Fibroblast of mammary gland (primary cell): ENCODE measurements at regions not wholly inside any gene's neighbourhood (a gene's known extent, or its start where the extent isn't known, plus 50 kb on each side); places are given as distances from the start of the nearest gene placed in this dataset.

Experiments
- DNase-seq: peaks from one replicate; pipeline ENCODE4 v3.0.0-alpha.2; 2010; ENCODE audit warnings: low read depth
- H3K4me3 ChIP-seq: 2 replicates; pipeline ENCODE4 v1.5.1; 2011; ENCODE audit warnings: low read depth, mild to moderate bottlenecking, low read length, moderate library complexity; ENCODE audit not compliant: control insufficient read depth
- TF ChIP-seq, protein P1 (sequence below): conservative IDR thresholded peaks from 2 replicates; pipeline ENCODE4 v1.5.1; 2011; ENCODE audit warnings: low read depth, low read length, inconsistent platforms; ENCODE audit not compliant: control insufficient read depth, insufficient read depth

DNA sequence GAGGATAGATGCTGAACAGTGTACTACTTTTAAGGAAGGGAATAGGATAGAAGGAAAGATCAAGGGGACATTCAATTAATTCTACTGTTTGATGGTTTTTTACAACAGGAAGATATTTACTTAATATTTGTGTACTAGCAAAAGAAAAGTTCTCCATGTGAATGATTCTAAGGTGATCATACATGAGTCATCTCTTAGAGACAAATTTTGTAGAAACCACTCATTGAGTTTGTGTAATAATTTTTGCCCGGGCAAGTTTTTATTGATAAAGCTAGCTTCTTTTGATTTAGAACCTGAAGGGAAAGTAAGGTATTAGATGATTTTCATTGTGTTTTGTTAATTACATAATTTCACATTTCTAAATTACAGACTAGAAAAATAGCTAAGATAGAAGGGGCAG is 172.8 kb upstream of the PSMD7 start:
- TF ChIP-seq, protein P1, sequence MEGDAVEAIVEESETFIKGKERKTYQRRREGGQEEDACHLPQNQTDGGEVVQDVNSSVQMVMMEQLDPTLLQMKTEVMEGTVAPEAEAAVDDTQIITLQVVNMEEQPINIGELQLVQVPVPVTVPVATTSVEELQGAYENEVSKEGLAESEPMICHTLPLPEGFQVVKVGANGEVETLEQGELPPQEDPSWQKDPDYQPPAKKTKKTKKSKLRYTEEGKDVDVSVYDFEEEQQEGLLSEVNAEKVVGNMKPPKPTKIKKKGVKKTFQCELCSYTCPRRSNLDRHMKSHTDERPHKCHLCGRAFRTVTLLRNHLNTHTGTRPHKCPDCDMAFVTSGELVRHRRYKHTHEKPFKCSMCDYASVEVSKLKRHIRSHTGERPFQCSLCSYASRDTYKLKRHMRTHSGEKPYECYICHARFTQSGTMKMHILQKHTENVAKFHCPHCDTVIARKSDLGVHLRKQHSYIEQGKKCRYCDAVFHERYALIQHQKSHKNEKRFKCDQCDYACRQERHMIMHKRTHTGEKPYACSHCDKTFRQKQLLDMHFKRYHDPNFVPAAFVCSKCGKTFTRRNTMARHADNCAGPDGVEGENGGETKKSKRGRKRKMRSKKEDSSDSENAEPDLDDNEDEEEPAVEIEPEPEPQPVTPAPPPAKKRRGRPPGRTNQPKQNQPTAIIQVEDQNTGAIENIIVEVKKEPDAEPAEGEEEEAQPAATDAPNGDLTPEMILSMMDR = no peak
- H3K4me3 ChIP-seq = no peak overlapping the region
- no peak for DNase-seq

- H3K4me3 ChIP-seq = no peak overlapping the region
- TF ChIP-seq, protein P1 = no peak
- no peak for DNase-seq
Observed at GRCh38 chr16:74123195-74123594, 173.4 kb upstream of the PSMD7 start.

- no peak for DNase-seq
- H3K4me3 ChIP-seq = no peak overlapping the region
- TF ChIP-seq, protein P1 = no peak
Observed at GRCh38 chr16:74117798-74118197, 178.8 kb upstream of the PSMD7 start.

DNA sequence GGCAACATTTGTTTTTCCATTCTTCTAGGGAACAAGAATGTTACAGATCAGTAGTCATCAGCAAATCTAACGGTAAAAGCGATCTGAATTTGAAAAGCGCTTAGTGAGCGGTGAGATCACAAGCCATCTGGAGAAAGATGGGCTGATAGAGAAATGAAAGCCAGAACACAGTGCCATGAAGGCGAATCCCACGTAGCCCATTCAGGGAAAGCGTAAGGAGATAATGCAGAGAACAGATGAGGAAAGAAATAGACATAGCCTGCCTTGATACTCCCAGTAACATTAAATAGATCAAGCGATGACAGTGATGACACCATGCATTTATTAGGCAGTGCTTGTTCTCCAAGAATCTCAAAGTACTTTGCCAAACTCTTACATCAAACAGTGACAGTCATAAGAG is 183.1 kb upstream of the PSMD7 start:
- no peak for DNase-seq
- TF ChIP-seq, protein P1 = no peak
- no peak overlapping the region for H3K4me3 ChIP-seq

DNA sequence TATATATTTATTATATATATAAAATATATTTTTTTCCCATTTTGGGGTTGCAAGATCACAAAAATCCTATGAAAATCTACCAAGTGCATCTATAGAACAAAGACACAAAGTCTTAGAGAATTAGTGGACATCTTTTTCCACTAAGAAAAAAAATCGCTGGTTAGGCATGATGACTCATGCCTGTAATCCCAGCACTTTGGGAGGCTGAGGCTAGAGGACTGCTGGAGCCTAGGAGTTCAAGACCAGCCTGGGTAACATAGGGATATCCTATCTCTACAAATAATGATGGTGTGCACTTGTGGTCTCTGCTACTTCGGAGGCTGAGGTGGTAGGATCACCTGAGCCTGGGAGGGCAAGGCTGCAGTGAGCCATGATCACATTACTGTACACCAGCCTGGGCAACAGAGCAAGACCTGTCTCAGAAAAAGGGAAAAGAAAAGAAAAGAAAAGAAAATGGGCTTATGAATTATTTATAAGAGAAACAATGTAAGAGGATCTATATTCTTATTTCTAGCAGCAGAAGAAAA is 185.1 kb upstream of the PSMD7 start:
- H3K4me3 ChIP-seq = no peak overlapping the region
- TF ChIP-seq, protein P1 = no peak
- no peak for DNase-seq

DNA sequence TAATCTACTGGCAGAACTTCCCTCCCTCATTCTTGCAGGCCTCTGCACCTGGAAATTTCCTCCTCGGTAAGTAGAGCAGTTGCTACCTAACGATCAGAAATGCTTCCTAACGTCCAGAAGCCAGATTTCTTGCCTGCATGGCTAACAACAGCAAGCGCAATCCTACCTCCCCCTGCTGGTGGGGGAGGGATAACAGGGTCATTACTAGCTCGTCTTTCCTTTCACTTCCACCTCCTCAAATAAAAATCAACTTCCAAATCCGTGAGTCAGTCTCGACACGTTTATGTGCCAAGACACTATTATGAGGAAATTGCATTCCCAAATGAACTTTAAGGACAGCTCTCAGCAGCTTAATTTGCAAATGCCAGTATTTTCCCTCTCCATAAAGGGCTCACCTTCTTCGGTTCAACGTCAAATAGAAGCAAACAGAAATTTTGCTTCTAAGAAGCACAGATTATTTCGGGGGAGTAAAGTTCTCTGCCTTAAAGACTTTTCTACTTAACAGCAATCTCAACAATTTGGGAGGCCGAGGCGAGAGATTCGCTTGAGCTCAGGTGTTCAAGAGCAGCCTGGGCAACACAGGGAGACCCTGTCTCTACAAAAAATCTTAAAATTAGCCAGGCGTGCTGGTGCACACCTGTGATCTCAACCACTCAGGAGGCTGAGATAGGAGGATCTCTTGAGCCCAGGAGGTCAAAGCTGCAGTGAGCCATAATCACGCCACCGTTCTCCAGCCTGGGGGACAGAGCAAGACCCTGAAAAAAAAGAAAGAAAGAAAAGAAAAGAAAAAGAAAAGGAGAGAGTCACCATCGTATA is 188.6 kb upstream of the PSMD7 start:
- DNase-seq = peak; percentile 33
- H3K4me3 ChIP-seq = no peak overlapping the region
- TF ChIP-seq, protein P1 = peak; percentile 59

- DNase-seq = no peak
- H3K4me3 ChIP-seq = no peak overlapping the region
- TF ChIP-seq, protein P1 = no peak
Observed at GRCh38 chr16:74104022-74104421, 192.6 kb upstream of the PSMD7 start.
